HG03378 (cell line): ENCODE measurements at regions not wholly inside any gene's neighbourhood (a gene's known extent, or its start where the extent isn't known, plus 50 kb on each side); places are given as distances from the start of the nearest gene placed in this dataset.

Source experiments
- ATAC-seq: cut with Tn5 transposase; IDR thresholded peaks from one replicate; pipeline ENCODE4 v1.9.1; 2021; ENCODE audit warnings: mild to moderate bottlenecking, moderate library complexity; ENCODE audit not compliant: unreplicated experiment

DNA sequence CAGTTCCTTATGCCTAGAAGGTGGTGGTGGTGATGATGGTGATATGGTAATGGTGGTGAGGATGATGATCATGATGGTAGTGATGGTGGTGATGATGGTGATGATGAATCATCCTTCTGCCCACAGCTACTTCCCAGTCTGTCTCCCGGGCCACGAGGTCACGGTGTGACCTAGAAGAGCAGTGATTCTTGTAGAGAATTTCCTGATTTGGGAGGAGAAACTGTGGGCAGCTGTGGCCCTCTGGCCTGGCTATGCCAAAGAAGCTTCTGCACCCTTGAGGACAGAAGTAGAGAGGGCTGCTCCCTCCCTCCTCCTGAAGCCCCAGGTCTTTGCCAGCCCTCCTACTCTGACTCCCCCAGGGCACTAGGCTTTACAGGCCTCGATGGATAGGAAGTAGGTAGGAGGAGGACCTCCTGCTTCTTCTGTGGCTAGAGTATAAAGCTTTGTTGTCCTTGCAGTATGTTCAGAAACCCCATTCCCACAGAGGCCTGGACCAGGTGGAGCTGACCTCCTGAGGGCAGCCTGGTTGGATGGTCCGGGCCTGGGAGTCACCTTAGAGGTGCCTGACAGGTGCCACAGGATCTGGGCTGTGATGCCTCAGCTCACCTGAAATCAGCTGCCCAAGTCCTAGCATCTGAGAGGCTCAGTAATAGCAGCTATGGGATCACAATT, 57.9 kb upstream of the EPAS1 start:
- peak; percentile 17 for ATAC-seq

DNA sequence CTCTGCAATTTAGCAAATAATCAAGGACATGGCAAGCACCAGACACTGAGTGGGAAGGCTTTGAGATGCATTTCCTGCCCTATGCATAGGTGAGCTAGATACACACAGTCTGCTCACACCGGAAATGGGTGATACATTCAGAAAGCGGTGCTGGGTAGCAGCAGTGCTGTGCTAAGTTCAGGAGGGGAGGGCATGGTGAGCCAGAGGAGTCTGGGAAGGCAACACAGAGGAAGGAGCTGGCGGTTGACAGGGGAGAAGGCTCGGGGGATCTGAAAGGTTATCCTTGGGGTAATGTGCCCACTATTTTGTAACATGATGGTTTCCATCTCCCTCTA, 57.4 kb upstream of the EPAS1 start:
- ATAC-seq: peak; percentile 89

DNA sequence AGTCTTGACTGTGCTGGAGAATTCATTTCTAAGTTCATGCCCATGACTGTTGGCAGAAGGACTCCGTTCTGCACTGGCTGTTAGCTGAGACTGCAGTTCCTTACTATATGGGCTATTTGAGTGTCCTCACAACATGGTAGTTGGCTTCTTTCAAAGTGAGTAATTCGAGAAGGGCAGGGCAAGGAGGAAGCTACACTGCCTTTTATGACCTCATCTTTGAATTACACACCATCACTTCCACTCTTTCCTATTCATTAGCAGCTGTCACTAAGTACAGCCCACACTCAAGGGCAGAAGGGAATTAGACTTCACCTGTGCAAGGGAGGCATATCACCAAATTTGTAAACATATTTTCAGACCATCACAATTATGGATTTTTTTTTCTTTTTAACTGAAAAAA, 55.9 kb upstream of the EPAS1 start:
- ATAC-seq: no peak

DNA sequence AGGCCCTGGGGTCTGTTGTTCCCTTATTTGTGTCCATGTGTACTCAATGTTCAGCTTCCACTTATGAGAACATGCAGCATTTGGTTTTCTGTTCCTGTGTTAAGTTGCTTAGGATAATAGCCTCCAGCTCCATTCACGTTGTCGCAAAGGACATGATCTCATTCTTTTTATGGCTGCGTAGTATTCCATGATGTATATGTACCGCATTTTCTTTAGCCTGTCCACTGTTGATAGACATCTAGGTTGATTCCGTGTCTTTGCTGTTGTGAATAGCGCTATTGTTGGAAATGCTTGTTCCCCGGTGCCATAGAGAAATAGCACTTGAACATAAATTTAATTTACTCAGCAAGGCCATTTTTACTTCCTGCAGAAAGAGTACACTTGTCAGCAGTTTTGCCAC, 51.3 kb upstream of the EPAS1 start:
- ATAC-seq: no peak

DNA sequence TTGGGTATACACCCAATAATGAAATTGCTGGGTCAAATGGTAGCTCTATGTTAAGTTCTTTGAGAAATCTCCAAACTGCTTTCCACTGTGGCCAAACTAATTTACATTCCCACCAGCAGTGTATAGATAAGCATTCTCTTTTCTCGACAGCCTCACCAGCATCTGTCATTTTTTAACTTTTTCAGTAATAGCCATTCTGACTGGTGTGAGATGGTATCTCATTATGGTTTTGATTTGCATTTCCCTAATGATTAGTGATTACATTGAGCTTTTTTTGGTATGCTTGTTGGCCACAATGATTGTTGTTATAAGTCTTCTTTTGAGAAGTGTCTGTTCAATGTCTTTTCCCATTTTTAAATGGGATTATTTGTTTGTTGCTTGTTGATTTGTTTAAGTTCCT, 50.4 kb upstream of the EPAS1 start:
- ATAC-seq: peak; percentile 90
